Peyer's patch (tissue), 4 donors: ENCODE measurements at regions not wholly inside any gene's neighbourhood (a gene's known extent, or its start where the extent isn't known, plus 50 kb on each side); places are given as distances from the start of the nearest gene placed in this dataset.

ENCODE experiments used
- CTCF ChIP-seq, 6 experiments: fragments of 450-650 bp in 4 of 6; fragments of 200-600 bp in 2 of 6; sonication (generic) in 1 of 6; IDR thresholded peaks; one replicate each; pipeline ENCODE4 v1.5.1; 2017 to 2019; ENCODE audit warnings: antibody characterized with exemption in 6 of 6, mild to moderate bottlenecking in 3 of 6, moderate library complexity in 1 of 6
- POLR2A ChIP-seq, 2 donors: fragments of 450-650 bp; IDR thresholded peaks; one replicate each; pipeline ENCODE4 v1.5.1; 2017; ENCODE audit warnings: antibody characterized with exemption in 2 of 2, mild to moderate bottlenecking in 2 of 2, moderate library complexity in 2 of 2

- TF ChIP-seq CTCF (IDR thresholded peaks at IDR 0.05), result no peak
- no peak for TF ChIP-seq POLR2A (IDR thresholded peaks at IDR 0.05)
These were observed 494.8 kb downstream of the RIT2 start for GRCh38 chr18:42620657-42621056.
